Activated CD4-positive, alpha-beta memory T cell treated with anti-CD3 and anti-CD28 coated beads for 36 hours (primary cell): ENCODE measurements at regions not wholly inside any gene's neighbourhood (a gene's known extent, or its start where the extent isn't known, plus 50 kb on each side); places are given as distances from the start of the nearest gene placed in this dataset.

Experiments
- CTCF ChIA-PET: fragments of 350-600 bp; sonication (Branson Sonifier 250); formaldehyde crosslinking; loops from one replicate; lab custom pipeline; 2021; ENCODE audit warnings: antibody characterized with exemption, inconsistent platforms; lab: Charles Lee
- POLR2A ChIA-PET: fragments of 350-600 bp; sonication (Branson Sonifier 250); formaldehyde crosslinking; loops from one replicate; lab custom pipeline; 2021; ENCODE audit warnings: antibody characterized with exemption; lab: Charles Lee
- DNase-seq: peaks from one replicate; pipeline ENCODE4 v3.0.0-alpha.2; 2020
- H3K27ac Mint-ChIP-seq: one replicate; pipeline ENCODE4 v1.8.0; 2021; ENCODE audit warnings: mixed read lengths
- H3K27me3 Mint-ChIP-seq: one replicate; pipeline ENCODE4 v1.8.0; 2021; ENCODE audit warnings: mixed read lengths
- H3K36me3 Mint-ChIP-seq: one replicate; pipeline ENCODE4 v1.8.0; 2021; ENCODE audit warnings: mixed read lengths
- H3K4me1 Mint-ChIP-seq: one replicate; pipeline ENCODE4 v1.8.0; 2021; ENCODE audit warnings: low read depth, mixed read lengths
- H3K4me3 Mint-ChIP-seq: one replicate; pipeline ENCODE4 v1.8.0; 2021; ENCODE audit warnings: mild to moderate bottlenecking, mixed read lengths
- H3K9me3 Mint-ChIP-seq: one replicate; pipeline ENCODE4 v1.8.0; 2021; ENCODE audit warnings: mixed read lengths
- intact Hi-C: fragments of 100-400 bp; cut with micrococcal nuclease; formaldehyde crosslinking; loops from one replicate; pipeline ENCODE4 v1.15.1; 2023

DNA sequence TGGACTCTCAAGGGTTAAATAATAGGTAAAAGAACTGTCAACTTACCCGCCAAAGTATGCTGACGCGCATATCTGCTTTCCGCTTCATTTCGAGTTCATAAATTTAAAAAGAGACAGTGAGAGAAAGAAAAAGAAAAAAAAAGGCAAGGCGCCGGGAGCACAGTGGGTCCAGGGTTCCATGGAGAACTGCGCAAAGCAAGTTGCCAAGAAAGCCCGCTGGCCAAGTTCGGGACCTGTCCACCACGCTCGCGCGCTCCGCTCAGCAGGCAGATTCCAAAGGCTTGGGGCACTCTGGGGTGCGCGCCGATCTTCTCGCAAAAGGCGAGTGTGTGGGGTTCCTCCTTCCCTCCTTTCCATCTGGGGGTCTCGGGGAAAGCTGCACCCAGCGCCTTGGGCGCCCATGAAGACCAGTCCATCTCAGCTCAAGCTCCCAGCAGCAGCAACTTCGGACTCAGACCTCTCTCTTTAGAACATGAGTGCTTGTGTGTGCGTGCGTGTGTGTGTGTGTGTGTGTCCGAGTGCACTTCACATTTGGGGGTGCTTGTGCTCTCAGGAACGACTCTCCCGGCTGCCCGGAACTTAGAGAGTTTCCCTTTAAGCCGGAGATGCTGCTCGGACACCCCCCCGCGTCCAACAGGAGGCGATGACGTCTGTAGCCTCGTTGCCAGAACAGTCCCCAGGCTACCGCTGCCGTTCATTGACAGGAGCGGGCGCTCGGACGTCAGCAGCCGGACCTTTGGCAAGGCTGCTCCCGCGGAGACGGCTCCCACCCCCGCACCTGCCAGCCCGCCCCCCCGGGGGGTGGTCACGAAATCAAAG, 180.0 kb downstream of the TBXT start:
- Mint-ChIP-seq H3K27me3 (peaks cover 46% of the 10 kb centered on the region), H3K36me3 (no peaks in the 10 kb centered on the region), H3K9me3 (no peaks in the 10 kb centered on the region), H3K27ac (no peak overlapping the region), H3K4me1 (peaks cover 9% of the 10 kb centered on the region), H3K4me3 (no peak overlapping the region)
- POLR2A ChIA-PET = no interaction called here
- CTCF ChIA-PET = no interaction called here
- DNase-seq = no peak
- intact Hi-C loops = no loop called here

DNA sequence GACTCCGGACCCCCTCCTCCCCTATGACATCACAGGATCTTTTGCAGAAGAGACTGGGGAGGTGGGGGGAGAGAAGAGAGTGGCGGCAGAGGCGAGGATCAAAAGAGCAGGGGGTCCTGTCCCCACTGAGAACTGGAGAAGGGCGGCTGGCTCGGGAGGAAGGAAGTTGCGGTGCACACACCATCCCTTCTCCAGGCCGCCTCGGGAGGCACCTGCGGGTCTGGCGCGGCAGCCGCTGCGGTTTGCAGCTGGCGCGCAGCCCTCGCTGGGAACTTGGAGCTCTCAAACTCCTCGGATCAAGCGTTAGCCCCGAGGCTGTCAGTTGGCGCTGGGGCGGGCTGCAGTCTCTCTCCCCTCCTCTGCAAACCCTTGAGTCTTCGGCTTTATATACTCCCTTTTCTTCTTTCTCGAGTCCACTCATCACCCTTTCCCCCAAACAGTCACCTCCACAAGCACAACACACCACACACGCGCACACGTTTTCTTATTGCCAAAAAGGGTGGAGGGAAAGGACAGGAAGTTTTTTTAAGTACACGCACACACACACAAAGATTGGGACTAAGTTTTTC, 180.7 kb downstream of the TBXT start:
- ChIA-PET POLR2A (no interaction called here), CTCF (no interaction called here)
- Mint-ChIP-seq H3K27me3 (peaks cover 46% of the 10 kb centered on the region), H3K36me3 (no peaks in the 10 kb centered on the region), H3K4me3 (no peak overlapping the region), H3K9me3 (no peaks in the 10 kb centered on the region), H3K4me1 (peaks cover 9% of the 10 kb centered on the region), H3K27ac (no peak overlapping the region)
- DNase-seq = no peak
- intact Hi-C loops = no loop called here

- POLR2A ChIA-PET = no interaction called here
- peaks cover 49% of the 10 kb centered on the region for H3K27me3 Mint-ChIP-seq
- H3K4me3 Mint-ChIP-seq = no peak overlapping the region
- no peaks in the 10 kb centered on the region for H3K36me3 Mint-ChIP-seq
- no peaks in the 10 kb centered on the region for H3K9me3 Mint-ChIP-seq
- CTCF ChIA-PET = no interaction called here
- intact Hi-C loops = no loop called here
- peaks cover 9% of the 10 kb centered on the region for H3K4me1 Mint-ChIP-seq
- H3K27ac Mint-ChIP-seq = no peak overlapping the region
- DNase-seq = no peak
These were observed 181.2 kb downstream of the TBXT start for GRCh38 chr6:165986311-165986913.

DNA sequence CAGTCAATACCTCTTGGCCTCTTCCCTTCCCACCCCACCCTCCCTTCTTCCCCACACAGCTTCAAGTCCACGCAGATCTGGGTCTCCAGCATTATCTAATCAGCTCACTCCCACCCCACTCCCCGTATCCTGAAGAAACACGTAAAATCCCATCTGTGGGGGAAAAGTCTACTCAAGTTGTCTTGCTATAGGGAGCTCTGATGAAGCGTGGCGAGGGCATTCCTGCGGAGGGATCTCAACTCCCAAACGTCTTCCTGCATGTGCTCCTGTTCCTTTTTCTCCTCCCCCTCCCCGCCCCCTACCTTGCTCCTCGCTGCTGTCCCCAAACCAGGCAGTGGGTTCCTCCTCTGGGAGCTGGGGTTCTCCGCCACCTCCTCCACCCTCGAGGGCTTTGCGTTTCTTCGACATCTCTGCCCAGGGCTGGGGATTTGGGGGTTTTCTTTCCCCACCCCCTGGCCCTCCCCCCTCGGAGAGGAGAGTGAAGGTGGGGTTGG, 181.8 kb downstream of the TBXT start:
- H3K36me3 Mint-ChIP-seq = no peaks in the 10 kb centered on the region
- no peak for DNase-seq
- no peaks in the 10 kb centered on the region for H3K9me3 Mint-ChIP-seq
- CTCF ChIA-PET = no interaction called here
- intact Hi-C loops = no loop called here
- peaks cover 9% of the 10 kb centered on the region for H3K4me1 Mint-ChIP-seq
- no peak overlapping the region for H3K4me3 Mint-ChIP-seq
- POLR2A ChIA-PET = no interaction called here
- no peak overlapping the region for H3K27ac Mint-ChIP-seq
- H3K27me3 Mint-ChIP-seq = peaks cover 46% of the 10 kb centered on the region

DNA sequence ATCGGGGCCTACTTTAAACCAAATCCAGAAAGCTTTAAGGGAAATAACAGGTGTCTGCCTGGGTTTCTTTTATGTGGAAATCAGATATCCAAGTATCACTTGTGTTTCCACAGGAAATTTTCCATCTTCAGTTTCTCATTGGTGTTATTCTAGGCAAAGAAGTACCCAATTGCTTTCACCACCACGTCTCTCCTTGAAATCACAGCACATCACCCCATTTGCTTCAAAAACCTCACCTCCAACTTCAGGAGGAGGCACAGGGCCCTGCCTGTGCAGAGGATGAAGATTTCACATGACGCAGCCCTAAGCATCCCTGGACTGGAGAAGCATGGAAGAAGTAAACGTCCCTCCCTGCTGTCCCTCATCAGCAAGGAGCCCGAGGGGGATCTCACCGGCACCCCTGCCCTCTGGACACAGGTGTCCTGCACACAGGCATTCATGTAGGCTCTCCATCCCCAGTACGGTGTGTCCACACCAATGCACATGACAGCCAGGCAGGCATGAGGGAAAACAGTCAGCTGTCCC, 182.3 kb downstream of the TBXT start:
- intact Hi-C loops = no loop called here
- Mint-ChIP-seq H3K27ac (no peak overlapping the region), H3K27me3 (peaks cover 41% of the 10 kb centered on the region), H3K36me3 (no peaks in the 10 kb centered on the region), H3K4me3 (no peak overlapping the region), H3K9me3 (no peaks in the 10 kb centered on the region), H3K4me1 (peaks cover 9% of the 10 kb centered on the region)
- POLR2A ChIA-PET = no interaction called here
- no peak for DNase-seq
- CTCF ChIA-PET = no interaction called here

GRCh38 chr6:165984729-165985275, 182.8 kb downstream of the TBXT start:
- DNase-seq = no peak
- ChIA-PET CTCF (no interaction called here), POLR2A (no interaction called here)
- H3K27ac Mint-ChIP-seq = no peak overlapping the region
- intact Hi-C loops = no loop called here
- H3K4me3 Mint-ChIP-seq = no peak overlapping the region
- peaks cover 36% of the 10 kb centered on the region for H3K27me3 Mint-ChIP-seq
- peaks cover 9% of the 10 kb centered on the region for H3K4me1 Mint-ChIP-seq
- H3K9me3 Mint-ChIP-seq = no peaks in the 10 kb centered on the region
- no peaks in the 10 kb centered on the region for H3K36me3 Mint-ChIP-seq

DNA sequence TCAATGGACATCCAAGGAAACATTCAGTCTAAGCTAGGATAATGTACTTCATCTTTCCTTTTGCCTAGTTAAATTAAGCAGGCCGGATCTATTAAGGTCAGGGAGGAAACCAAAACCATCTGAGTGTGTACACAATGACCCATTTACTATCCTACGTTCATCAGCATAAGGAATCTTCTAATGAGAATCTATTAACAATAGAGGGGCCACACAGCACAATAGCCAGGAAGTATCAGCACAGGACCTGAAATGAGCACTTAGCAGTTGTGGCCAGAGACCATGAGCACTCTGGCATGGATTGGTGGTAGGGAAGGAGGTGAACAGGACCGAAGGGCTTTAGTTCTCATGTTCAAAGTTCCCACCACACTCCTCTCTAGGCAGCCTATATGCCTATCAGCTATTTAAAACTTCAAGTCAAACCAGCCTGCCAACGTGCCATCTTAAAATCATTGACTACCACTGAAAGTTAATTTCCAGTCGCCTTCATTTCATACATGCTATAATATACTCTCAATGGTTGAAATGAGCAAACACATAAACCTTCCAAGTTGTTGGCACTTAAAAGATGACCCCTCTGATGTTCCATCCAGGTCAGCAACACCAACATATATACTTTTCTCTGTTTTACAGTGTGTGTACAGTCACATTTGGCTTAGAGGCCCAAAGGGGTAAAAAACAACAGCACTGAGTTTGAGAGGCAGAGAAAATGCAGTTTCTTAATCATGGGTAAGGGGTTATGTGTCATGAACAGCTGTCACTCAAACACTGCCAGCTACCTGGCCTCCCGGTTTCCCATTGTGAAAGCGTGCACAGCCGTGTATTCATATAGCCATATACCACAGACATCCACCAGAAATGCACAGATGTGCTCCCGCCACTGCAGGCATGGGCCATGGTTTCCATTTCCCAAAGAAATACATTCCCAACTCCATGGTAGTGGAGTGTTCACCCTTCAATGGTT, 184.3 kb downstream of the TBXT start:
- no peak overlapping the region for H3K4me3 Mint-ChIP-seq
- no peak overlapping the region for H3K27ac Mint-ChIP-seq
- no peaks in the 10 kb centered on the region for H3K36me3 Mint-ChIP-seq
- ChIA-PET POLR2A (no interaction called here), CTCF (no interaction called here)
- intact Hi-C loops = no loop called here
- DNase-seq = no peak
- H3K4me1 Mint-ChIP-seq = peaks cover 9% of the 10 kb centered on the region
- H3K9me3 Mint-ChIP-seq = no peaks in the 10 kb centered on the region
- peaks cover 30% of the 10 kb centered on the region for H3K27me3 Mint-ChIP-seq

- CTCF ChIA-PET = no interaction called here
- H3K4me3 Mint-ChIP-seq = no peak overlapping the region
- no peak overlapping the region for H3K27ac Mint-ChIP-seq
- peaks cover 15% of the 10 kb centered on the region for H3K27me3 Mint-ChIP-seq
- H3K9me3 Mint-ChIP-seq = no peaks in the 10 kb centered on the region
- intact Hi-C loops = no loop called here
- no peaks in the 10 kb centered on the region for H3K36me3 Mint-ChIP-seq
- no peak for DNase-seq
- H3K4me1 Mint-ChIP-seq = no peaks in the 10 kb centered on the region
- POLR2A ChIA-PET = no interaction called here
These were observed 189.2 kb downstream of the TBXT start for GRCh38 chr6:165978476-165978875.

- intact Hi-C loops = no loop called here
- Mint-ChIP-seq H3K27me3 (peaks cover 6% of the 10 kb centered on the region), H3K27ac (no peak overlapping the region), H3K36me3 (no peaks in the 10 kb centered on the region), H3K4me1 (no peaks in the 10 kb centered on the region), H3K9me3 (no peaks in the 10 kb centered on the region), H3K4me3 (no peak overlapping the region)
- POLR2A ChIA-PET = no interaction called here
- DNase-seq = no peak
- CTCF ChIA-PET = no interaction called here
These were observed 191.0 kb downstream of the TBXT start for GRCh38 chr6:165976684-165977083.

DNA sequence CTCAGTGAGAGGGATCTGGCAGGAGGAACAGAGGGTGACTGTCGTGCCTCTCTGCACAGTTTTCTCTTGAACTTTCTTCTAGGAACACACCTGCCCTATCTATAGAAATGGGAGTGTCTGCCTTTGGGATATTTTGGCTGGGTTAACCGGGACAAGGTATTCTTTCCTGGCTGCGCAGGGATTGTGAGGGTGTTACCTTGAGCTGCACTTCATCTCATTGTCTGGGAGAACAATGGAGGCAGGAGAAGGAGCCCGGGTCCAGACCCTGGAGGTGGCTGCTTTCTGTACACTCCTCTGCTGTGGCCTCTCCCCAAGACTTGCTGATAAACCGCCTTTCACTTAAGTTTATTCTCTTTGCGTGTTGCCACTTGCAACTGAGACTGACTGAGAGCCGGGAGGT, 192.8 kb downstream of the TBXT start:
- Mint-ChIP-seq H3K36me3 (no peaks in the 10 kb centered on the region), H3K9me3 (no peaks in the 10 kb centered on the region), H3K27me3 (peaks cover 3% of the 10 kb centered on the region), H3K4me1 (no peaks in the 10 kb centered on the region), H3K27ac (no peak overlapping the region), H3K4me3 (no peak overlapping the region)
- ChIA-PET POLR2A (no interaction called here), CTCF (no interaction called here)
- intact Hi-C loops = no loop called here
- DNase-seq = no peak

DNA sequence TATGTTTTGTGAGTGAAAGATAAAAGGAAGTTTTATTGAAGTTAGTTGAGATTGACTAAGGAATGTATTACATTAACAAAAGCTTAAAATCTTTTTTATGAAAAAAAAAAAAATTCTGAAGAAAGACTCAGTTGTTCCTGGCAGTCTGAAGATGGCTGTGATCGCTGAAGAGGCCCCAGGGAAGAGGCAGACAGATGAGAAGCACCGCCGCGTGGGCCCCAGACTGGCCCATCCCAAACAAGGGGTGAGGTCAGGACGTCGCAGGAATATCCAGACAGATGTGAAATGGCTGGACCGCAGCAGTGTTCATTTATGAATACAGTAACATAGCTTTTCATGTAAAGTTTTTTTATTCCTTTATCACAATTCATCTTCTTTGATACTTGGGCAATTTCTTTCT, 194.2 kb downstream of the TBXT start:
- H3K4me1 Mint-ChIP-seq = no peaks in the 10 kb centered on the region
- ChIA-PET POLR2A (no interaction called here), CTCF (no interaction called here)
- intact Hi-C loops = no loop called here
- H3K27me3 Mint-ChIP-seq = peaks cover 3% of the 10 kb centered on the region
- no peaks in the 10 kb centered on the region for H3K36me3 Mint-ChIP-seq
- no peaks in the 10 kb centered on the region for H3K9me3 Mint-ChIP-seq
- H3K4me3 Mint-ChIP-seq = no peak overlapping the region
- no peak for DNase-seq
- H3K27ac Mint-ChIP-seq = no peak overlapping the region
